ENCODE measurements at regions not wholly inside any gene's neighbourhood (a gene's known extent, or its start where the extent isn't known, plus 50 kb on each side); places are given as distances from the start of the nearest gene placed in this dataset.

- no peaks in the 10 kb centered on the region for H3K9me3 ChIP-seq (ENCODE audit: control insufficient read depth in 2 of 3, insufficient read depth in 1 of 3, low read length in 3 of 3)
- H3K4me3 ChIP-seq (ENCODE audit: low read length in 3 of 3) = no peak overlapping the region
- intact Hi-C loops (cut with DNase I) = no loop called here
- TF ChIP-seq CTCF (IDR thresholded peaks at IDR 0.05; ENCODE audit: borderline replicate concordance, extremely low read depth, insufficient read depth) = no peak
- FAIRE-seq (no peak), DNase-seq (peak in 1 of 5 donors; percentile 37)
- H3K27ac ChIP-seq (ENCODE audit: low read depth in 2 of 2, low read length in 2 of 2) = no peak overlapping the region
- no peak overlapping the region for H3K9ac ChIP-seq (ENCODE audit: low read length in 3 of 3)
- no peaks in the 10 kb centered on the region for H3K4me1 ChIP-seq (ENCODE audit: control insufficient read depth in 2 of 3, insufficient read depth in 2 of 3, low read depth in 1 of 3, low read length in 3 of 3)
- no peaks in the 10 kb centered on the region for H3K36me3 ChIP-seq (ENCODE audit: control insufficient read depth in 2 of 3, insufficient read depth in 3 of 3, low read length in 3 of 3)
- H3K27me3 ChIP-seq (ENCODE audit: control insufficient read depth, insufficient read depth, low read length) = no peaks in the 10 kb centered on the region
Measured at GRCh38 chr20:50442512-50442911, 67.7 kb upstream of the PTPN1 start.

DNA sequence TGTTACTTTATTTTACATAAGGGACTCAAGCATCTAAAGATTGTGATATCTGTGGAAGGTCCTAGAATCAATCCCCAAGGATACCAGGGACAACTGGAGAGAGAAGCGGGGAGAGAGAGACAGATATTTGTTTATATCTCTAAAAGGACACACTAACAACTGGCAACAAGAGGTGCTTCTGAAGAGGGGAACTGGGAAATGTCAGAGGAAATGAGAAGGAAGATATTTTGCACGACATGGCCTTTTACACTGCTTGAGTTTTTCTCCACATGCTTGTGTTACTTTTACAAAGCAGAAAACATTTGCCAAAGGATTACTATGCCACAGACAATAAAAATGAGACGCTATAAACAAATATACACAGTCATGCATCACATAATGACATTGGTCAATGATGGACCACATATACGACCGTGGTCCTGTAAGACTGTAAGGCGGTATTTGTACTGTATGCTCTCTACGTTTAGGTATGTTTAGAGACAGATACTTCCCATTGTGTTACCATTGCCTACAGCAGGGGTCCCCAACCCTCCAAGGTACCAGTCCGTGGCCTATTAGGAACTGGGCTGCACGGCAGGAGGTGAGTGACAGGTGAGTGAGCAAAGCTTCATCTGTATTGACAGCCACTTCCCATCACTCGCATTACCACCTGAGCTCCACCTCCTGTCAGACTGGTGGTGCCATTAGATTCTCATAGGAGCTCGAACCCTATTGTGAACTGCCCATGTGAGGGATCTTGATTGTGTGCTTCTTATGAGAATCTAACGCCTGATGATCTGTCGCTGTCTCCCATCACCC, 64.6 kb upstream of the PTPN1 start:
- DNase-seq (no peak), FAIRE-seq (no peak)
- Histone ChIP-seq H3K4me1 (ENCODE audit: control insufficient read depth in 2 of 3, insufficient read depth in 2 of 3, low read depth in 1 of 3, low read length in 3 of 3) (no peaks in the 10 kb centered on the region), H3K27ac (ENCODE audit: low read depth in 2 of 2, low read length in 2 of 2) (no peak overlapping the region), H3K4me3 (ENCODE audit: low read length in 3 of 3) (no peak overlapping the region), H3K27me3 (ENCODE audit: control insufficient read depth, insufficient read depth, low read length) (no peaks in the 10 kb centered on the region), H3K9me3 (ENCODE audit: control insufficient read depth in 2 of 3, insufficient read depth in 1 of 3, low read length in 3 of 3) (no peaks in the 10 kb centered on the region), H3K9ac (ENCODE audit: low read length in 3 of 3) (no peak overlapping the region), H3K36me3 (ENCODE audit: control insufficient read depth in 2 of 3, insufficient read depth in 3 of 3, low read length in 3 of 3) (no peaks in the 10 kb centered on the region)
- TF ChIP-seq CTCF (IDR thresholded peaks at IDR 0.05; ENCODE audit: borderline replicate concordance, extremely low read depth, insufficient read depth) = no peak
- intact Hi-C loops (cut with DNase I) = no loop called here

DNA sequence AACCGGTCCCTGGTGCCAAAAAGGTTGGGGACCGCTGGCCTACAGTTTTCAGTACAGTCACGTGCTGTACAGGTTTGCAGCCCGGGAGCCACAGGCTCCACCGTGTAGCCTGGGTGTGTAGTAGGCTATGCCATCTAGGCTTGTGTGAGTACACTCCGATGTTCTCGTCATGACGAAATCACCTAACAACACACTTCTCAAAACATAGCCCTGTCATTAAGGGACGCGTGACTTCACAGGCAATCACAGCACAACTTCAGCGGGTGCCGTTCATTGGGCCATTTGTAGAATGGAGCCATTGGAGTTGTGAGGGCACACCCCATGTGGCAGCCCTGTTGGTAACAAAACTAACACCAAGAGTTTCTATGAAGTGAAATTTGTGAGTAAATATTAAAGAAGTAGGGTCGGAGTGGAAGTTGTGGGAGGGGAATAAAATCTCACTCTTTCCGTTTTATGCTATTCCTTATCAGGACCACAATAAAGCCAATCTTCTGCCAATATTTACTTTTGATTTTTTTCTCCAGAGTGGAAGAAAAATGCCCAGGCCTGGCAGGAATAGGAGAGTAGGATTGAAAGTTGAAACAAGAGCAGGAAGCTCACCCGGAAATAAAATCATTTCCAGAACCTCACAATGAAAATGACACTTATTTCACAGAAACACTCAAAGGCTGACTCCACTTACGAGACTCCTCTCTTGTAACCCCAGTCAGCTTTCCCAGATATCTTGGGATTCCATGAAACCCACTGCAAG, 63.7 kb upstream of the PTPN1 start:
- DNase-seq (no peak), FAIRE-seq (no peak)
- Histone ChIP-seq H3K27me3 (ENCODE audit: control insufficient read depth, insufficient read depth, low read length) (no peaks in the 10 kb centered on the region), H3K36me3 (ENCODE audit: control insufficient read depth in 2 of 3, insufficient read depth in 3 of 3, low read length in 3 of 3) (no peaks in the 10 kb centered on the region), H3K9ac (ENCODE audit: low read length in 3 of 3) (no peak overlapping the region), H3K4me1 (ENCODE audit: control insufficient read depth in 2 of 3, insufficient read depth in 2 of 3, low read depth in 1 of 3, low read length in 3 of 3) (peaks cover 0 to 3% (median 0%) of the 10 kb centered on the region in 3 donors), H3K4me3 (ENCODE audit: low read length in 3 of 3) (no peak overlapping the region), H3K9me3 (ENCODE audit: control insufficient read depth in 2 of 3, insufficient read depth in 1 of 3, low read length in 3 of 3) (no peaks in the 10 kb centered on the region), H3K27ac (ENCODE audit: low read depth in 2 of 2, low read length in 2 of 2) (no peak overlapping the region)
- intact Hi-C loops (cut with DNase I) = no loop called here
- TF ChIP-seq CTCF (IDR thresholded peaks at IDR 0.05; ENCODE audit: borderline replicate concordance, extremely low read depth, insufficient read depth) = no peak

Data from kidney (tissue), 13 donors.